RWPE1 (cell line): ENCODE measurements at regions not wholly inside any gene's neighbourhood (a gene's known extent, or its start where the extent isn't known, plus 50 kb on each side); places are given as distances from the start of the nearest gene placed in this dataset.

ENCODE experiments used
- CTCF ChIA-PET: fragments of 350-600 bp; sonication (Branson Sonifier 250); formaldehyde crosslinking; extraction: SDS; loops from one replicate; lab custom pipeline; 2021; lab: Yijun Ruan, JAX
- POLR2A ChIA-PET: fragments of 400-600 bp; formaldehyde crosslinking; extraction: SDS; loops from one replicate; lab custom pipeline; 2020; ENCODE audit warnings: antibody characterized with exemption; ENCODE audit not compliant: low non-redundant PET; lab: Yijun Ruan, JAX
- DNase-seq: peaks from one replicate; pipeline ENCODE4 v3.0.0; 2012; ENCODE audit warnings: low spot score
- H3K27ac ChIP-seq: fragments of 450-650 bp; 2 replicates; pipeline ENCODE4 v1.5.1; 2017
- TF ChIP-seq, protein P1 (sequence below): fragments of 450-650 bp; conservative IDR thresholded peaks from 2 replicates; pipeline ENCODE4 v1.5.1; 2017; ENCODE audit warnings: low read depth, mild to moderate bottlenecking

DNA sequence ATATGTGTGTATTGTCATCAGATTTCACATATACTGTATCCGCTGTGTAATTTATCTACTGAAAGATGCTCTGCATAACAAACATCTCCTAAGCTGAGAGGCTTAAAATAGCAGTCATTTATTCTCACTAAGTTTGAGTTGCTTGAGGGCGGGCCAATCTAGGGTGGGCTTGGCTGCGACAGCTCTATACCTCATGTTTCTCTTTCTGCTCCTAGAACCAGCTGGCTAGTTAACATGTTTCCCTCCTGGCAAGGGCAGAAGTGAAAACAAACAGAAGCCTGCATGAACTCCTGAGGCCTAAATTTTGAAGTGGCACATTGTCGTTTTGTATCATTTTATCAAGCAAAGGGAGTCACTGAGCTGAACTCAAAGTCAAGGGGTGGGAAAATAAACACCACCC is 585.0 kb upstream of the VRK2 start:
- H3K27ac ChIP-seq, result no peak overlapping the region
- TF ChIP-seq, protein P1, sequence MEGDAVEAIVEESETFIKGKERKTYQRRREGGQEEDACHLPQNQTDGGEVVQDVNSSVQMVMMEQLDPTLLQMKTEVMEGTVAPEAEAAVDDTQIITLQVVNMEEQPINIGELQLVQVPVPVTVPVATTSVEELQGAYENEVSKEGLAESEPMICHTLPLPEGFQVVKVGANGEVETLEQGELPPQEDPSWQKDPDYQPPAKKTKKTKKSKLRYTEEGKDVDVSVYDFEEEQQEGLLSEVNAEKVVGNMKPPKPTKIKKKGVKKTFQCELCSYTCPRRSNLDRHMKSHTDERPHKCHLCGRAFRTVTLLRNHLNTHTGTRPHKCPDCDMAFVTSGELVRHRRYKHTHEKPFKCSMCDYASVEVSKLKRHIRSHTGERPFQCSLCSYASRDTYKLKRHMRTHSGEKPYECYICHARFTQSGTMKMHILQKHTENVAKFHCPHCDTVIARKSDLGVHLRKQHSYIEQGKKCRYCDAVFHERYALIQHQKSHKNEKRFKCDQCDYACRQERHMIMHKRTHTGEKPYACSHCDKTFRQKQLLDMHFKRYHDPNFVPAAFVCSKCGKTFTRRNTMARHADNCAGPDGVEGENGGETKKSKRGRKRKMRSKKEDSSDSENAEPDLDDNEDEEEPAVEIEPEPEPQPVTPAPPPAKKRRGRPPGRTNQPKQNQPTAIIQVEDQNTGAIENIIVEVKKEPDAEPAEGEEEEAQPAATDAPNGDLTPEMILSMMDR, result no peak
- ChIA-PET POLR2A (no interaction called here), CTCF (no interaction called here)
- DNase-seq, result no peak

DNA sequence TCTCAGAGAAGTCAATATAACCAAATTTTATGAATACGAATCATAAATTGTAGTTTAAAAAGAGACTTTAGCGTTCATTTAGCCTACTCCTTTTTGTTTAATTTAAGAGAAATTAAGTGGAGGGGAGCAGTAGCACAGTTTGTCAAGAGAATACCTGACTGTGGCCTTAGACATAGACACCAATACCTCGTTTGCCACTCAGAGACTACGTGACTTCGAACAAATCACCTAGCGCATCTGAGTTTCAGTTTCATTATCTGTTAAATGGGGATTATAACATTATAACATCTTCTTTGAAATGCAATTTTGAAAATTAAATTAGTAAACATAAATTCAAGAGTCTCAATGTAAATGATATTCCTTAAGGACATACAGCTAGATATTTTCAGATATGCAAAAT is 581.5 kb upstream of the VRK2 start:
- no peak overlapping the region for H3K27ac ChIP-seq
- no peak for DNase-seq
- ChIA-PET POLR2A (no interaction called here), CTCF (interaction anchor here (0.7 kb wide), 1 partner anchor 35 kb away, joined by 3 read pairs; no protein-coding TSS in a partner anchor)
- TF ChIP-seq, protein P1, result no peak

DNA sequence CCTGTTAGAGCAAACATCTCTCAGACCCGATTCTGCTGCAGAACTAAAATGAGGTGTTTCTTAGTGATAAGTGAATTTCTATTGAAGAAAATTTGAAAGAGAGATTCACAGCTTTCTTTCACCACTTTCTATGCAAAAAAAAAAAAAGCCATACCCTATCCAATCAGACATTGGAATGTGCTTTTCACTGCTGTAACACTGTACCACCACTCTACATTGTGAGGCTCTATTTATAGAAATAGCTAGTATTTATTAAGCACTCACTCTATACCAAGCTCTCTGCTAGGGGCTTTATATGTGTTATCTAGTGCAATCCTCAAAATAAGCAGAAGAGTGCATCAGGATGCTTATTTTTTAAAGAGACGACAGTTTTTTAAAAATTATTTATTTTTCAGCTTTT is 580.6 kb upstream of the VRK2 start:
- H3K27ac ChIP-seq, result no peak overlapping the region
- POLR2A ChIA-PET, result interaction anchor here (0.6 kb wide), 1 partner anchor 30 kb away, joined by 3 read pairs; no protein-coding TSS in a partner anchor
- CTCF ChIA-PET, result no interaction called here
- TF ChIP-seq, protein P1, result no peak
- no peak for DNase-seq

DNA sequence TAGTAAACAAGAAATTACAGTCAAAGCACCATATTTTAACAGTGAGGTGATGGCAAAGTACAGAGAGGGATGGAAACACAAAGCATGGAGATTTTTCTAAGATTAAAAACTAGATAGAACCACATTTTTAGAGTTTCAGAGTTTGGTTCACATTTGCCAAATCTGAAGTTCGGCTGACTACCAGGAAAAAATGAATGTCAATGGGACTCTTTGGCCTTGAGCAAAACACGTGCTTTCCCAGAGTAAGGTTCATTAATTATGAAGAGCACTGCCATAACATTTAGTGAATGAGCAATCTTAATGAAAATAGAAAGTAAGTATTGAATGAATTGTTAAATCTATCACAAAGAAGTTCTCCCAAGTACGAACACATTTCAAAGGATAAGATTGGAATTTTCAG is 571.2 kb upstream of the VRK2 start:
- DNase-seq, result no peak
- POLR2A ChIA-PET, result no interaction called here
- no peak overlapping the region for H3K27ac ChIP-seq
- TF ChIP-seq, protein P1, result no peak
- CTCF ChIA-PET, result no interaction called here

DNA sequence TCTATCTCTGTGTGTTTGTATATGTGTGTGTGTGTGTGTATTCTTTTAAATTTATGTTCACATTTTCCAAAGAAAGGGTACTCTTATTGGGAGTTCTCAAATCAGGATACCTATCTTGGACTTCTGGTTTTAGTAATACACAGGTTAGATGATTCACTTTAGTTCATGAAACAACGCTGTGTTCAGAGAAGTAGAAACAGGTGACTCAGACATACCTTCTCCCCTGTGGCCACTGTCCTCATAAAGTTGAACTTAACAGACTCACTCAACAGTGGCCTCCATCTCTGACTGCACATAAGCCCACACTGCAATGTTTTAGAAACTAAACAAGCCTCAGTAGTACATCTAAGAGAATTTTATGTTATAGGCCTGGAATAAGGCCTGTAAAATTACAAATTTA is 566.6 kb upstream of the VRK2 start:
- TF ChIP-seq, protein P1, result no peak
- POLR2A ChIA-PET, result no interaction called here
- CTCF ChIA-PET, result no interaction called here
- DNase-seq, result no peak
- no peak overlapping the region for H3K27ac ChIP-seq

DNA sequence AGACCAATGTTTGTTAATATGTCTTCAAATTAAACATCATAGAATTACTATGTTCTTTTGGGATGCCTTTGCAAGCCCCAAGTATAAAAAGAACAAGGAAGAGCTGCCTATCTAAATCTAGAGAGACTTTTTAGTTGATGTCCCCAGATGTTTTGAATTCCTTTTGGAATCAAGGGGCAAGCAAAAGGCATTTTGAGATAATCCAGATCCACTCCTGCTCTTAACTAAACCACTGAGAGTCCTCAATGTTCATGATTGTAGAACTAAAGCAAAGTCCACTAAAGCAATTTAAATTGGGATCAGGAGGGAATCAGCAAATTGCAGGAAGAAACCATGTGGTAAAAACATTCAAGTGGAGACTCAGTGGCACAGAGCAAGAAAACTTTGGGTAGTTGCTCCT is 558.5 kb upstream of the VRK2 start:
- ChIA-PET CTCF (no interaction called here), POLR2A (no interaction called here)
- TF ChIP-seq, protein P1, result no peak
- no peak for DNase-seq
- no peak overlapping the region for H3K27ac ChIP-seq

DNA sequence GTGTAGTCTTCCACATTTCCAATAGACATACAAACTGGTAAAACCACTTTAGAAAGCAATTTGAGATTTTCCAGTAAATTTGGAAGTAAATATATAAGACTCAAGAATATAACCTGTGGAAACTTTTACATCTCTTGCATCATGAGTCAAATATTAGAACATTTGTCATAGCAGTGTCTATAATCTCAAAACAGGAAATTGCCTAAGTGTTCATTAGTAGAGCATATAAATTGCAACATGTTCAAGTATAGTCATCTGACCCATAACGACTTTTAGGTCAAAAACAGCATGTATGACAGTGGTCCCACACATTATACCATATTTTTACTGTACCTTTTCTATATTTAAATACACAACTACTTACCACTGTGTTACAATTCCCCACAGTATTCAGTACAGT is 555.9 kb upstream of the VRK2 start:
- TF ChIP-seq, protein P1, result no peak
- CTCF ChIA-PET, result no interaction called here
- no peak overlapping the region for H3K27ac ChIP-seq
- POLR2A ChIA-PET, result no interaction called here
- DNase-seq, result no peak
